Thyroid gland (tissue), 4 donors: ENCODE measurements at regions not wholly inside any gene's neighbourhood (a gene's known extent, or its start where the extent isn't known, plus 50 kb on each side); places are given as distances from the start of the nearest gene placed in this dataset.

ENCODE experiments used
- DNase-seq, 2 donors: peaks; one replicate each; pipeline ENCODE4 v3.0.0-alpha.2; 2019
- H3K27ac ChIP-seq, 3 donors: fragments of 200-600 bp; sonication (generic); 1 replicate in 2 of 3; 2 replicates in 1 of 3; pipeline ENCODE4 v1.5.1; 2016 to 2019; ENCODE audit warnings: mild to moderate bottlenecking in 1 of 3, moderate library complexity in 1 of 3
- H3K27me3 ChIP-seq: fragments of 200-600 bp; sonication (generic); one replicate; pipeline ENCODE4 v1.5.1; 2019
- H3K36me3 ChIP-seq, 2 donors: fragments of 200-600 bp; sonication (generic); one replicate each; pipeline ENCODE4 v1.5.1; 2016 to 2019
- H3K4me1 ChIP-seq, 2 donors: fragments of 200-600 bp; sonication (generic); one replicate each; pipeline ENCODE4 v1.5.1; 2017 to 2019
- H3K4me3 ChIP-seq, 3 donors: fragments of 200-600 bp; sonication (generic); replicated peaks in 1 of 3; 1 replicate in 2 of 3; 2 replicates in 1 of 3; pipeline ENCODE4 v1.5.1; 2016; ENCODE audit warnings: mild to moderate bottlenecking in 1 of 3
- H3K9me3 ChIP-seq: fragments of 200-600 bp; sonication (generic); one replicate; pipeline ENCODE4 v1.5.1; 2017
- POLR2A ChIP-seq, 2 donors: fragments of 450-650 bp; IDR thresholded peaks; one replicate each; pipeline ENCODE4 v1.6.1; 2017; ENCODE audit warnings: antibody characterized with exemption in 2 of 2, mild to moderate bottlenecking in 2 of 2, moderate library complexity in 1 of 2
- WGBS, 2 donors: methylation state at CpG; one replicate each; pipeline ENCODE4 v1.1.5; 2017; 5-methylcytosine and 5-hydroxymethylcytosine counted together
- intact Hi-C: fragments of 100-400 bp; cut with DNase I; formaldehyde crosslinking; loops from one replicate; pipeline ENCODE4 v1.15.1; 2023
- TF ChIP-seq, protein P1 (sequence below), 6 experiments: fragments of 200-600 bp in 3 of 6; fragments of 450-650 bp in 3 of 6; sonication (generic) in 3 of 6; IDR thresholded peaks; one replicate each; pipeline ENCODE4 v1.5.1; 2016 to 2019; ENCODE audit warnings: antibody characterized with exemption in 6 of 6, mild to moderate bottlenecking in 2 of 6, inconsistent platforms in 1 of 6, moderate library complexity in 1 of 6

DNA sequence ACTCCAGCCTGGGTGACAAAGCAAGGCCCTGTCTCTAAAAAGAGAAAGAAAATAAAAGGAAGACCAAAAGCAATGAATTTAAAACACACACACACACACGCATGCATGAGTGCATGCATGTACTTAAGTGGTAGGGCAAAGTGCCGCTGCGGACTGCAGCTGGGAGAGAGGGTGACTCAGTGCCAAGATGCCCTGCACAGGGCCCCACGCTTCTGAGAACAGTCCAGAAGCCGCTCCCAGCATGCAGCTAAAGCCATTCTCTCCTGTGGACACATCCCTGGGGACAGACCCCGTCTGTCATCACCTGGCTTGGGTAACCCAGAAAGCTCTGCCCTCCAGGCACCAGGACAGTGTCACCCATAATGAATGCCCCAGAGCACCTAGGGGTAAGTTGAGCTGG lies 61.0 kb upstream of the MYL10 start:
- intact Hi-C loops, result no loop called here
- 23 to 34% methylated on average over 5 to 6 of the region's 6 CpGs for WGBS, 2 donors
- H3K4me3 ChIP-seq, result no peak overlapping the region
- peak; percentile 84 to 85 for DNase-seq
- no peak overlapping the region for H3K27ac ChIP-seq
- no peaks in the 10 kb centered on the region for H3K36me3 ChIP-seq
- no peaks in the 10 kb centered on the region for H3K27me3 ChIP-seq
- TF ChIP-seq, protein P1, sequence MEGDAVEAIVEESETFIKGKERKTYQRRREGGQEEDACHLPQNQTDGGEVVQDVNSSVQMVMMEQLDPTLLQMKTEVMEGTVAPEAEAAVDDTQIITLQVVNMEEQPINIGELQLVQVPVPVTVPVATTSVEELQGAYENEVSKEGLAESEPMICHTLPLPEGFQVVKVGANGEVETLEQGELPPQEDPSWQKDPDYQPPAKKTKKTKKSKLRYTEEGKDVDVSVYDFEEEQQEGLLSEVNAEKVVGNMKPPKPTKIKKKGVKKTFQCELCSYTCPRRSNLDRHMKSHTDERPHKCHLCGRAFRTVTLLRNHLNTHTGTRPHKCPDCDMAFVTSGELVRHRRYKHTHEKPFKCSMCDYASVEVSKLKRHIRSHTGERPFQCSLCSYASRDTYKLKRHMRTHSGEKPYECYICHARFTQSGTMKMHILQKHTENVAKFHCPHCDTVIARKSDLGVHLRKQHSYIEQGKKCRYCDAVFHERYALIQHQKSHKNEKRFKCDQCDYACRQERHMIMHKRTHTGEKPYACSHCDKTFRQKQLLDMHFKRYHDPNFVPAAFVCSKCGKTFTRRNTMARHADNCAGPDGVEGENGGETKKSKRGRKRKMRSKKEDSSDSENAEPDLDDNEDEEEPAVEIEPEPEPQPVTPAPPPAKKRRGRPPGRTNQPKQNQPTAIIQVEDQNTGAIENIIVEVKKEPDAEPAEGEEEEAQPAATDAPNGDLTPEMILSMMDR (IDR thresholded peaks at IDR 0.05), result no peak
- no peak for TF ChIP-seq POLR2A (IDR thresholded peaks at IDR 0.05)
- peaks cover 0 to 22% of the 10 kb centered on the region in 2 donors for H3K4me1 ChIP-seq
- H3K9me3 ChIP-seq, result no peaks in the 10 kb centered on the region

GRCh38 chr7:101691822-101692384 lies 62.8 kb upstream of the MYL10 start:
- intact Hi-C loops, result no loop called here
- peak; percentile 16 to 20 for DNase-seq

GRCh38 chr7:101693498-101694091 lies 64.5 kb upstream of the MYL10 start:
- peaks cover 0 to 14% of the 10 kb centered on the region in 2 donors for H3K4me1 ChIP-seq
- WGBS, 2 donors, result 83 to 90% methylated on average over 14 of the region's 14 CpGs
- H3K36me3 ChIP-seq, result no peaks in the 10 kb centered on the region
- no peaks in the 10 kb centered on the region for H3K9me3 ChIP-seq
- no peak overlapping the region for H3K4me3 ChIP-seq
- intact Hi-C loops, result no loop called here
- TF ChIP-seq POLR2A (IDR thresholded peaks at IDR 0.05), result no peak
- TF ChIP-seq, protein P1 (IDR thresholded peaks at IDR 0.05), result no peak
- no peak overlapping the region for H3K27ac ChIP-seq
- H3K27me3 ChIP-seq, result no peaks in the 10 kb centered on the region
- no peak for DNase-seq

More at GRCh38 chr7:101691822-101692384, 62.8 kb upstream of the MYL10 start:
- H3K4me3 ChIP-seq, result no peak overlapping the region
- no peaks in the 10 kb centered on the region for H3K36me3 ChIP-seq
- WGBS, 2 donors, result 44 to 58% methylated on average over 12 of the region's 12 CpGs
- no peaks in the 10 kb centered on the region for H3K9me3 ChIP-seq
- peaks cover 0 to 22% of the 10 kb centered on the region in 2 donors for H3K4me1 ChIP-seq
- H3K27me3 ChIP-seq, result no peaks in the 10 kb centered on the region
- no peak for TF ChIP-seq POLR2A (IDR thresholded peaks at IDR 0.05)
- TF ChIP-seq, protein P1 (IDR thresholded peaks at IDR 0.05), result no peak
- no peak overlapping the region for H3K27ac ChIP-seq

- no peak for TF ChIP-seq POLR2A (IDR thresholded peaks at IDR 0.05)
- TF ChIP-seq, protein P1 (IDR thresholded peaks at IDR 0.05), result no peak
- Histone ChIP-seq H3K9me3 (no peaks in the 10 kb centered on the region), H3K36me3 (no peaks in the 10 kb centered on the region), H3K4me1 (no peaks in the 10 kb centered on the region), H3K27ac (no peak overlapping the region), H3K27me3 (no peaks in the 10 kb centered on the region), H3K4me3 (no peak overlapping the region)
- 52 to 79% methylated on average over 4 to 8 of the region's 11 CpGs for WGBS, 2 donors
- no peak for DNase-seq
- intact Hi-C loops, result no loop called here
These were observed 69.9 kb upstream of the MYL10 start for GRCh38 chr7:101698964-101699363.

DNA sequence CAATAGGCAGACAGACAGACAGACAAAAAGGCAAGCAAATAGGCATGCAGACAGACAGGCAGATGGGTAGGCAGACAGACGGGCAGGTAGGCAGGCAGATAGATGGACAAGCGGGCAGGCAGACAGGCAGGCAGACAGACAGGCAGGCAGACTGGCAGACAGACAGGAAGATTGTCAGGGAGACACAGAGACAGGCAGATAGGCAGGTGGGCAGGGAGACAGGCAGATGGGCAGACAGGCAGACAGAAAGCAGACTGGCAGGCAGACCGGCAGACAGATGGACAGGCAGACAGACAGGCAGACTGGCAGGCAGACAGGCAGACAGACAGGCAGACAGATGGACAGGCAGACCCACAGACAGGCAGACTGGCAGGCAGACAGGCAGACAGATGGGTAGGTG lies 70.3 kb upstream of the MYL10 start:
- H3K4me3 ChIP-seq, result no peak overlapping the region
- no peaks in the 10 kb centered on the region for H3K9me3 ChIP-seq
- intact Hi-C loops, result no loop called here
- no peak overlapping the region for H3K27ac ChIP-seq
- 86 to 87% methylated on average over 3 of the region's 3 CpGs for WGBS, 2 donors
- H3K4me1 ChIP-seq, result no peaks in the 10 kb centered on the region
- H3K36me3 ChIP-seq, result no peaks in the 10 kb centered on the region
- no peak for DNase-seq
- TF ChIP-seq, protein P1 (IDR thresholded peaks at IDR 0.05), result no peak
- no peak for TF ChIP-seq POLR2A (IDR thresholded peaks at IDR 0.05)
- no peaks in the 10 kb centered on the region for H3K27me3 ChIP-seq
